Vagina (tissue), 2 donors: ENCODE measurements at regions not wholly inside any gene's neighbourhood (a gene's known extent, or its start where the extent isn't known, plus 50 kb on each side); places are given as distances from the start of the nearest gene placed in this dataset.

ENCODE experiments used
- DNase-seq, 2 donors: peaks; one replicate each; pipeline ENCODE4 v3.0.0-alpha.2; 2017; ENCODE audit errors: extremely low spot score in 2 of 2
- H3K27ac ChIP-seq: fragments of 200-600 bp; sonication (generic); one replicate; pipeline ENCODE4 v1.5.1; 2019
- H3K27me3 ChIP-seq: fragments of 200-600 bp; sonication (generic); one replicate; pipeline ENCODE4 v1.5.1; 2019
- H3K36me3 ChIP-seq, 2 donors: fragments of 200-600 bp; sonication (generic); one replicate each; pipeline ENCODE4 v1.5.1; 2017 to 2019
- H3K4me1 ChIP-seq: fragments of 200-600 bp; sonication (generic); one replicate; pipeline ENCODE4 v1.5.1; 2019
- H3K4me3 ChIP-seq, 2 donors: fragments of 200-600 bp; sonication (generic); 1 replicate in 1 of 2; 2 replicates in 1 of 2; pipeline ENCODE4 v1.5.1; 2016 to 2019
- H3K9me3 ChIP-seq: fragments of 200-600 bp; sonication (generic); one replicate; pipeline ENCODE4 v1.5.1; 2019
- CTCF ChIP-seq, 3 experiments: fragments of 450-650 bp in 2 of 3; fragments of 200-600 bp in 1 of 3; sonication (generic) in 1 of 3; IDR thresholded peaks; one replicate each; pipeline ENCODE4 v1.5.1; 2017 to 2019; ENCODE audit warnings: antibody characterized with exemption in 3 of 3, mild to moderate bottlenecking in 2 of 3, moderate library complexity in 2 of 3
- POLR2A ChIP-seq, 2 donors: fragments of 450-650 bp; IDR thresholded peaks; one replicate each; pipeline ENCODE4 v1.6.1; 2017; ENCODE audit warnings: antibody characterized with exemption in 2 of 2, mild to moderate bottlenecking in 2 of 2, moderate library complexity in 2 of 2
- POLR2AphosphoS5 ChIP-seq, 2 donors: sonication (generic); formaldehyde crosslinking; IDR thresholded peaks; one replicate each; pipeline ENCODE4 v1.9.0; 2017; ENCODE audit warnings: antibody characterized with exemption in 2 of 2, mild to moderate bottlenecking in 2 of 2, low read depth in 1 of 2; ENCODE audit not compliant: insufficient read depth in 1 of 2
- intact Hi-C: fragments of 100-400 bp; cut with DNase I; formaldehyde crosslinking; loops from one replicate; pipeline ENCODE4 v1.15.1; 2023

- H3K27me3 ChIP-seq = no peaks in the 10 kb centered on the region
- intact Hi-C loops = no loop called here
- no peaks in the 10 kb centered on the region for H3K4me1 ChIP-seq
- no peak overlapping the region for H3K4me3 ChIP-seq
- TF ChIP-seq CTCF (IDR thresholded peaks at IDR 0.05) (no peak), POLR2A (IDR thresholded peaks at IDR 0.05) (no peak), POLR2AphosphoS5 (IDR thresholded peaks at IDR 0.05; ENCODE audit: insufficient read depth in 1 of 2, low read depth in 1 of 2) (no peak)
- H3K27ac ChIP-seq = no peak overlapping the region
- H3K9me3 ChIP-seq = no peaks in the 10 kb centered on the region
- no peak for DNase-seq
- H3K36me3 ChIP-seq = no peaks in the 10 kb centered on the region
Measured at GRCh38 chr6:167424060-167424673, 99.3 kb downstream of the TTLL2 start.

GRCh38 chr6:167424700-167425099, 99.8 kb downstream of the TTLL2 start:
- intact Hi-C loops = no loop called here
- no peak for DNase-seq
- no peak overlapping the region for H3K27ac ChIP-seq

GRCh38 chr6:167426084-167426483, 101.2 kb downstream of the TTLL2 start:
- H3K4me3 ChIP-seq = no peak overlapping the region
- no peaks in the 10 kb centered on the region for H3K27me3 ChIP-seq
- intact Hi-C loops = no loop called here
- H3K36me3 ChIP-seq = no peaks in the 10 kb centered on the region
- no peak overlapping the region for H3K27ac ChIP-seq
- no peaks in the 10 kb centered on the region for H3K9me3 ChIP-seq
- no peaks in the 10 kb centered on the region for H3K4me1 ChIP-seq
- no peak for TF ChIP-seq POLR2A (IDR thresholded peaks at IDR 0.05)
- TF ChIP-seq POLR2AphosphoS5 (IDR thresholded peaks at IDR 0.05; ENCODE audit: insufficient read depth in 1 of 2, low read depth in 1 of 2) = no peak
- no peak for TF ChIP-seq CTCF (IDR thresholded peaks at IDR 0.05)
- DNase-seq = no peak

More at GRCh38 chr6:167424700-167425099, 99.8 kb downstream of the TTLL2 start:
- Histone ChIP-seq H3K27me3 (no peaks in the 10 kb centered on the region), H3K9me3 (no peaks in the 10 kb centered on the region), H3K4me3 (no peak overlapping the region), H3K4me1 (no peaks in the 10 kb centered on the region), H3K36me3 (no peaks in the 10 kb centered on the region)
- TF ChIP-seq POLR2A (IDR thresholded peaks at IDR 0.05) = no peak
- TF ChIP-seq CTCF (IDR thresholded peaks at IDR 0.05) = no peak
- TF ChIP-seq POLR2AphosphoS5 (IDR thresholded peaks at IDR 0.05; ENCODE audit: insufficient read depth in 1 of 2, low read depth in 1 of 2) = no peak

- no peak for TF ChIP-seq POLR2AphosphoS5 (IDR thresholded peaks at IDR 0.05; ENCODE audit: insufficient read depth in 1 of 2, low read depth in 1 of 2)
- TF ChIP-seq CTCF (IDR thresholded peaks at IDR 0.05) = no peak
- no peak for TF ChIP-seq POLR2A (IDR thresholded peaks at IDR 0.05)
- Histone ChIP-seq H3K9me3 (no peaks in the 10 kb centered on the region), H3K4me1 (no peaks in the 10 kb centered on the region), H3K27me3 (no peaks in the 10 kb centered on the region), H3K36me3 (no peaks in the 10 kb centered on the region), H3K27ac (no peak overlapping the region), H3K4me3 (no peak overlapping the region)
- intact Hi-C loops = no loop called here
- no peak for DNase-seq
Measured at GRCh38 chr6:167426651-167427050, 101.8 kb downstream of the TTLL2 start.

GRCh38 chr6:167428664-167429333, 103.9 kb downstream of the TTLL2 start:
- no peaks in the 10 kb centered on the region for H3K9me3 ChIP-seq
- H3K4me1 ChIP-seq = no peaks in the 10 kb centered on the region
- no peak for DNase-seq
- TF ChIP-seq POLR2AphosphoS5 (IDR thresholded peaks at IDR 0.05; ENCODE audit: insufficient read depth in 1 of 2, low read depth in 1 of 2) (no peak), CTCF (IDR thresholded peaks at IDR 0.05) (no peak), POLR2A (IDR thresholded peaks at IDR 0.05) (no peak)
- no peaks in the 10 kb centered on the region for H3K27me3 ChIP-seq
- H3K27ac ChIP-seq = no peak overlapping the region
- no peaks in the 10 kb centered on the region for H3K36me3 ChIP-seq
- H3K4me3 ChIP-seq = no peak overlapping the region
- intact Hi-C loops = no loop called here
